ENCODE measurements at regions not wholly inside any gene's neighbourhood (a gene's known extent, or its start where the extent isn't known, plus 50 kb on each side); places are given as distances from the start of the nearest gene placed in this dataset.

- peak; percentile 40 for DNase-seq (ENCODE audit: unreplicated experiment)
These were observed 259.1 kb upstream of the FERMT1 start for GRCh38 chr20:6381887-6382286.

GRCh38 chr20:6362245-6362644 lies 239.4 kb upstream of the FERMT1 start:
- no peaks in the 10 kb centered on the region for H3K9me3 Mint-ChIP-seq (ENCODE audit: unreplicated experiment)
- H3K4me3 Mint-ChIP-seq (ENCODE audit: unreplicated experiment) = no peak overlapping the region
- H3K36me3 Mint-ChIP-seq (ENCODE audit: insufficient read depth, unreplicated experiment) = no peaks in the 10 kb centered on the region
- intact Hi-C loops (cut with micrococcal nuclease) = no loop called here
- H3K27ac Mint-ChIP-seq (ENCODE audit: low read depth, unreplicated experiment) = no peak overlapping the region
- POLR2A ChIA-PET = interaction anchor here (0.5 kb wide), 1 partner anchor 99 kb away, joined by 3 read pairs; no protein-coding TSS in a partner anchor
- no peak for TF ChIP-seq CTCF (IDR thresholded peaks at IDR 0.05; ENCODE audit: unreplicated experiment)
- BruUV-seq (replicated peaks) = no TSS peak
- no peaks in the 10 kb centered on the region for H3K4me1 Mint-ChIP-seq (ENCODE audit: insufficient read depth, unreplicated experiment)
- DNase-seq (ENCODE audit: unreplicated experiment) = no peak
- H3K27me3 Mint-ChIP-seq (ENCODE audit: insufficient read depth, unreplicated experiment) = no peaks in the 10 kb centered on the region
- CTCF ChIA-PET = no interaction called here

More at GRCh38 chr20:6381887-6382286, 259.1 kb upstream of the FERMT1 start:
- no TSS peak for BruUV-seq (replicated peaks)
- TF ChIP-seq CTCF (IDR thresholded peaks at IDR 0.05; ENCODE audit: unreplicated experiment) = peak; percentile 55
- ChIA-PET CTCF (interaction anchor here (0.6 to 3.0 kb wide), 20 partner anchors 8 to 1548 kb away, joined by 3 to 22 read pairs (median 3); no protein-coding TSS in a partner anchor), POLR2A (interaction anchor here (1.5 kb wide), 1 partner anchor 10 kb away, joined by 5 read pairs; no protein-coding TSS in a partner anchor)
- no peaks in the 10 kb centered on the region for H3K9me3 Mint-ChIP-seq (ENCODE audit: unreplicated experiment)
- H3K27me3 Mint-ChIP-seq (ENCODE audit: insufficient read depth, unreplicated experiment) = no peaks in the 10 kb centered on the region
- H3K4me1 Mint-ChIP-seq (ENCODE audit: insufficient read depth, unreplicated experiment) = no peaks in the 10 kb centered on the region
- intact Hi-C loops (cut with micrococcal nuclease) = no loop called here
- H3K36me3 Mint-ChIP-seq (ENCODE audit: insufficient read depth, unreplicated experiment) = peaks cover 6% of the 10 kb centered on the region
- H3K27ac Mint-ChIP-seq (ENCODE audit: low read depth, unreplicated experiment) = no peak overlapping the region
- no peak overlapping the region for H3K4me3 Mint-ChIP-seq (ENCODE audit: unreplicated experiment)

- Mint-ChIP-seq H3K27ac (ENCODE audit: low read depth, unreplicated experiment) (no peak overlapping the region), H3K36me3 (ENCODE audit: insufficient read depth, unreplicated experiment) (no peaks in the 10 kb centered on the region), H3K27me3 (ENCODE audit: insufficient read depth, unreplicated experiment) (no peaks in the 10 kb centered on the region), H3K4me3 (ENCODE audit: unreplicated experiment) (no peak overlapping the region), H3K4me1 (ENCODE audit: insufficient read depth, unreplicated experiment) (no peaks in the 10 kb centered on the region), H3K9me3 (ENCODE audit: unreplicated experiment) (no peaks in the 10 kb centered on the region)
- BruUV-seq (replicated peaks) = no TSS peak
- CTCF ChIA-PET = no interaction called here
- intact Hi-C loops (cut with micrococcal nuclease) = no loop called here
- no peak for TF ChIP-seq CTCF (IDR thresholded peaks at IDR 0.05; ENCODE audit: unreplicated experiment)
- POLR2A ChIA-PET = no interaction called here
- no peak for DNase-seq (ENCODE audit: unreplicated experiment)
These were observed 237.9 kb upstream of the FERMT1 start for GRCh38 chr20:6360766-6361165.

- no peak for TF ChIP-seq CTCF (IDR thresholded peaks at IDR 0.05; ENCODE audit: unreplicated experiment)
- no peaks in the 10 kb centered on the region for H3K27me3 Mint-ChIP-seq (ENCODE audit: insufficient read depth, unreplicated experiment)
- intact Hi-C loops (cut with micrococcal nuclease) = no loop called here
- H3K4me1 Mint-ChIP-seq (ENCODE audit: insufficient read depth, unreplicated experiment) = no peaks in the 10 kb centered on the region
- ChIA-PET CTCF (interaction anchor here (0.9 to 1.0 kb wide), 2 partner anchors 15 to 70 kb away, joined by 3 read pairs; no protein-coding TSS in a partner anchor), POLR2A (no interaction called here)
- DNase-seq (ENCODE audit: unreplicated experiment) = peak; percentile 9
- H3K36me3 Mint-ChIP-seq (ENCODE audit: insufficient read depth, unreplicated experiment) = no peaks in the 10 kb centered on the region
- no peak overlapping the region for H3K4me3 Mint-ChIP-seq (ENCODE audit: unreplicated experiment)
- no peak overlapping the region for H3K27ac Mint-ChIP-seq (ENCODE audit: low read depth, unreplicated experiment)
- no TSS peak for BruUV-seq (replicated peaks)
- no peaks in the 10 kb centered on the region for H3K9me3 Mint-ChIP-seq (ENCODE audit: unreplicated experiment)
These were observed 233.1 kb upstream of the FERMT1 start for GRCh38 chr20:6355754-6356451.
